ENCODE measurements at regions not wholly inside any gene's neighbourhood (a gene's known extent, or its start where the extent isn't known, plus 50 kb on each side); places are given as distances from the start of the nearest gene placed in this dataset.

DNA sequence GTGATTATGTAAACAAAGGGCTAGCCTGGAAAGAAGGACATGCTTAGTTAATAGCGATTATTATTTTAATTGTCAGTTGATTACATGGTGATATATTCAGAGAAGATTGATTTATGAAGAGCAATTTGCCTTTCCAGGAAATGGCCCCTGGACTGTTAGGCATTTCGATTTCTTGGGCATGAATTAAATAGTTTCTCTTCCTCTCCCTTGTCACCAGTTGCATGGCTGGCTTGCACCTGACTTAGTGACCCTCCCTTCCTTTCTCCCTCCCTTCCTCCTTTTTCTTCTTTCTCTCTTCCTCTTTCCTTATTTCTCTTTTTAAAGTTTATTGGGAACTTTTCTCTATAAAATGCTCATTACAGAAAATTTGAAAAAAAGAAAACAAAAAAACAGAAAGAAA is 235.4 kb downstream of the CDC5L start:
- Histone ChIP-seq H3K4me3 (ENCODE audit: low read length) (no peak overlapping the region), H3K36me3 (ENCODE audit: insufficient read depth, low read length) (no peaks in the 10 kb centered on the region), H3K27me3 (ENCODE audit: control insufficient read depth in 1 of 2, insufficient read depth in 2 of 2, low read length in 2 of 2) (no peaks in the 10 kb centered on the region), H3K9me3 (ENCODE audit: control insufficient read depth in 1 of 2, insufficient read depth in 1 of 2, low read length in 2 of 2) (no peaks in the 10 kb centered on the region), H3K27ac (ENCODE audit: low read depth in 1 of 2, low read length in 2 of 2) (no peak overlapping the region), H3K4me1 (ENCODE audit: insufficient read depth, low read length) (peaks cover 10% of the 10 kb centered on the region)
- no peak for TF ChIP-seq CTCF (IDR thresholded peaks at IDR 0.05)
- Mint-ChIP-seq H3K4me1 (ENCODE audit: low read depth) (peaks cover 20% of the 10 kb centered on the region), H3K27me3 (no peaks in the 10 kb centered on the region), H3K9me3 (no peaks in the 10 kb centered on the region), H3K4me3 (no peak overlapping the region), H3K36me3 (ENCODE audit: low read depth) (no peaks in the 10 kb centered on the region), H3K27ac (no peak overlapping the region)
- intact Hi-C loops (cut with DNase I, micrococcal nuclease): no loop called here
- CTCF ChIA-PET: no interaction called here
- ATAC-seq (ENCODE audit: poor library complexity) (no peak), DNase-seq (no peak)
- POLR2A ChIA-PET: no interaction called here

DNA sequence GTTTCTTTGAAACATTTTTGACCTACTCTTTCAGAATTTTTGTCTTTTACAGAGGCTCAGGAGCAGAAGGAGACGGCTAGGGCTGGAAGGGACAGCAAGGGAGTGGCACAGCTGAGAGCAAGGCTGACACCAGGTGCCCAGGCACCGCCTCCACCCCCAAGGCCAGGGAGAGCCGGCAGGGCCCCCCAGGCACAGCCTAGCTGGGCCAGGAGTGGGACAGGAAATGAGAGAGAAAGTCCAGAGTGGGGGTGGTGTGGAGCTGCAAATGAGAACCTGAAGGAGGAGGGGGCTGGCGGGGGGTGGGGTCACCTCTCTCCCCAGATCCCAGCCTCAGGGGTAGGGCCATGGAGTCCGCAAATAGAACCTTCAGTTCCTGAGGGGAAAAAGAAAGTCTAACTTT is 236.7 kb downstream of the CDC5L start:
- Histone ChIP-seq H3K27me3 (ENCODE audit: control insufficient read depth in 1 of 2, insufficient read depth in 2 of 2, low read length in 2 of 2) (no peaks in the 10 kb centered on the region), H3K36me3 (ENCODE audit: insufficient read depth, low read length) (no peaks in the 10 kb centered on the region), H3K9me3 (ENCODE audit: control insufficient read depth in 1 of 2, insufficient read depth in 1 of 2, low read length in 2 of 2) (no peaks in the 10 kb centered on the region), H3K27ac (ENCODE audit: low read depth in 1 of 2, low read length in 2 of 2) (no peak overlapping the region), H3K4me3 (ENCODE audit: low read length) (no peak overlapping the region), H3K4me1 (ENCODE audit: insufficient read depth, low read length) (peaks cover 10% of the 10 kb centered on the region)
- Mint-ChIP-seq H3K27me3 (no peaks in the 10 kb centered on the region), H3K4me3 (no peak overlapping the region), H3K4me1 (ENCODE audit: low read depth) (peaks cover 23% of the 10 kb centered on the region), H3K27ac (no peak overlapping the region), H3K36me3 (ENCODE audit: low read depth) (no peaks in the 10 kb centered on the region), H3K9me3 (no peaks in the 10 kb centered on the region)
- ChIA-PET CTCF (no interaction called here), POLR2A (no interaction called here)
- no peak for TF ChIP-seq CTCF (IDR thresholded peaks at IDR 0.05)
- intact Hi-C loops (cut with DNase I, micrococcal nuclease): no loop called here
- ATAC-seq (ENCODE audit: poor library complexity): no peak
- DNase-seq: no peak

- no peak for TF ChIP-seq CTCF (IDR thresholded peaks at IDR 0.05)
- no peak overlapping the region for H3K27ac ChIP-seq (ENCODE audit: low read depth in 1 of 2, low read length in 2 of 2)
- CTCF ChIA-PET: no interaction called here
- Mint-ChIP-seq H3K36me3 (ENCODE audit: low read depth) (no peaks in the 10 kb centered on the region), H3K4me1 (ENCODE audit: low read depth) (peaks cover 24% of the 10 kb centered on the region), H3K27me3 (no peaks in the 10 kb centered on the region), H3K9me3 (no peaks in the 10 kb centered on the region), H3K4me3 (no peak overlapping the region), H3K27ac (no peak overlapping the region)
- intact Hi-C loops (cut with DNase I, micrococcal nuclease): no loop called here
- H3K9me3 ChIP-seq (ENCODE audit: control insufficient read depth in 1 of 2, insufficient read depth in 1 of 2, low read length in 2 of 2): no peaks in the 10 kb centered on the region
- no peaks in the 10 kb centered on the region for H3K27me3 ChIP-seq (ENCODE audit: control insufficient read depth in 1 of 2, insufficient read depth in 2 of 2, low read length in 2 of 2)
- no peak for DNase-seq
- H3K36me3 ChIP-seq (ENCODE audit: insufficient read depth, low read length): no peaks in the 10 kb centered on the region
- no peak overlapping the region for H3K4me3 ChIP-seq (ENCODE audit: low read length)
- peaks cover 12% of the 10 kb centered on the region for H3K4me1 ChIP-seq (ENCODE audit: insufficient read depth, low read length)
- POLR2A ChIA-PET: no interaction called here
- no peak for ATAC-seq (ENCODE audit: poor library complexity)
These were observed 237.5 kb downstream of the CDC5L start for GRCh38 chr6:44624936-44625573.
